Ishikawa (cell line): ENCODE measurements at regions not wholly inside any gene's neighbourhood (a gene's known extent, or its start where the extent isn't known, plus 50 kb on each side); places are given as distances from the start of the nearest gene placed in this dataset.

Experiments
- CEBPB ChIP-seq: IDR thresholded peaks from 2 replicates; pipeline ENCODE4 v1.6.1; 2012
- CREB1 ChIP-seq: IDR thresholded peaks from 2 replicates; pipeline ENCODE4 v1.6.1; 2012; ENCODE audit warnings: low read depth
- EGR1 ChIP-seq: IDR thresholded peaks from 2 replicates; pipeline ENCODE4 v1.6.1; 2012
- EP300 ChIP-seq: IDR thresholded peaks from 2 replicates; pipeline ENCODE4 v1.6.1; 2012; ENCODE audit warnings: borderline replicate concordance
- FOXM1 ChIP-seq: IDR thresholded peaks from 2 replicates; pipeline ENCODE4 v1.6.1; 2012; ENCODE audit warnings: low read depth, borderline replicate concordance
- MAX ChIP-seq: IDR thresholded peaks from 2 replicates; pipeline ENCODE4 v1.6.1; 2012
- NFIC ChIP-seq: IDR thresholded peaks from 2 replicates; pipeline ENCODE4 v1.6.1; 2012
- RAD21 ChIP-seq: IDR thresholded peaks from 2 replicates; pipeline ENCODE4 v1.6.1; 2012; ENCODE audit warnings: low read depth
- REST ChIP-seq: IDR thresholded peaks from 2 replicates; pipeline ENCODE4 v1.6.1; 2012; ENCODE audit warnings: low read depth, mild to moderate bottlenecking
- TAF1 ChIP-seq: IDR thresholded peaks from 2 replicates; pipeline ENCODE4 v1.6.1; 2012; ENCODE audit warnings: low read depth, mild to moderate bottlenecking
- TCF12 ChIP-seq: IDR thresholded peaks from 2 replicates; pipeline ENCODE4 v1.6.1; 2012; ENCODE audit warnings: low read depth
- TEAD4 ChIP-seq: IDR thresholded peaks from 2 replicates; pipeline ENCODE4 v1.6.1; 2012
- USF1 ChIP-seq: IDR thresholded peaks from 2 replicates; pipeline ENCODE4 v1.6.1; 2012
- YY1 ChIP-seq: IDR thresholded peaks from 2 replicates; pipeline ENCODE4 v1.6.1; 2012; ENCODE audit warnings: low read depth
- ZBTB7A ChIP-seq: IDR thresholded peaks from 2 replicates; pipeline ENCODE4 v1.6.1; 2012; ENCODE audit warnings: low read depth

- TF ChIP-seq FOXM1 (no peak), NFIC (no peak), EGR1 (no peak), CEBPB (no peak), TCF12 (no peak), YY1 (no peak), RAD21 (no peak), MAX (no peak), TAF1 (no peak), CREB1 (no peak), EP300 (no peak), TEAD4 (no peak)
These were observed 99.9 kb upstream of the ADRA2C start for GRCh38 chr4:3666263-3666662.

- TF ChIP-seq TEAD4 (no peak), RAD21 (no peak), USF1 (no peak), CREB1 (no peak), REST (no peak), FOXM1 (no peak), MAX (no peak), ZBTB7A (no peak), TAF1 (no peak), NFIC (no peak), EP300 (no peak), EGR1 (no peak), CEBPB (no peak)
These were observed 100.8 kb upstream of the ADRA2C start for GRCh38 chr4:3665360-3665891.

- TF ChIP-seq CREB1 (no peak), CEBPB (no peak), EP300 (no peak), TCF12 (no peak), REST (no peak), TAF1 (no peak), EGR1 (no peak)
These were observed 102.4 kb upstream of the ADRA2C start for GRCh38 chr4:3663791-3664190.

- TF ChIP-seq EP300 = no peak
- TF ChIP-seq YY1 = no peak
- no peak for TF ChIP-seq MAX
- no peak for TF ChIP-seq REST
- no peak for TF ChIP-seq CEBPB
- no peak for TF ChIP-seq TAF1
- no peak for TF ChIP-seq CREB1
- no peak for TF ChIP-seq TEAD4
- TF ChIP-seq RAD21 = no peak
- no peak for TF ChIP-seq EGR1
- no peak for TF ChIP-seq USF1
- no peak for TF ChIP-seq TCF12
- no peak for TF ChIP-seq ZBTB7A
- no peak for TF ChIP-seq NFIC
- TF ChIP-seq FOXM1 = no peak
These were observed 103.7 kb upstream of the ADRA2C start for GRCh38 chr4:3662516-3662915.
